Retinal pigment epithelial cell (primary cell): ENCODE measurements at regions not wholly inside any gene's neighbourhood (a gene's known extent, or its start where the extent isn't known, plus 50 kb on each side); places are given as distances from the start of the nearest gene placed in this dataset.

ENCODE experiments used
- DNase-seq: peaks from one replicate; pipeline ENCODE4 v3.0.0-alpha.2; 2010; ENCODE audit warnings: low read depth
- H3K4me3 ChIP-seq: 2 replicates; pipeline ENCODE4 v1.5.1; 2011; ENCODE audit warnings: mild to moderate bottlenecking, low read length, control low read depth, moderate library complexity
- TF ChIP-seq, protein P1 (sequence below): conservative IDR thresholded peaks from 2 replicates; pipeline ENCODE4 v1.5.1; 2011; ENCODE audit warnings: low read depth, low read length, control low read depth, inconsistent platforms

GRCh38 chr10:6770846-6771245 is 190.8 kb upstream of the PRKCQ start:
- H3K4me3 ChIP-seq = no peak overlapping the region
- TF ChIP-seq, protein P1, sequence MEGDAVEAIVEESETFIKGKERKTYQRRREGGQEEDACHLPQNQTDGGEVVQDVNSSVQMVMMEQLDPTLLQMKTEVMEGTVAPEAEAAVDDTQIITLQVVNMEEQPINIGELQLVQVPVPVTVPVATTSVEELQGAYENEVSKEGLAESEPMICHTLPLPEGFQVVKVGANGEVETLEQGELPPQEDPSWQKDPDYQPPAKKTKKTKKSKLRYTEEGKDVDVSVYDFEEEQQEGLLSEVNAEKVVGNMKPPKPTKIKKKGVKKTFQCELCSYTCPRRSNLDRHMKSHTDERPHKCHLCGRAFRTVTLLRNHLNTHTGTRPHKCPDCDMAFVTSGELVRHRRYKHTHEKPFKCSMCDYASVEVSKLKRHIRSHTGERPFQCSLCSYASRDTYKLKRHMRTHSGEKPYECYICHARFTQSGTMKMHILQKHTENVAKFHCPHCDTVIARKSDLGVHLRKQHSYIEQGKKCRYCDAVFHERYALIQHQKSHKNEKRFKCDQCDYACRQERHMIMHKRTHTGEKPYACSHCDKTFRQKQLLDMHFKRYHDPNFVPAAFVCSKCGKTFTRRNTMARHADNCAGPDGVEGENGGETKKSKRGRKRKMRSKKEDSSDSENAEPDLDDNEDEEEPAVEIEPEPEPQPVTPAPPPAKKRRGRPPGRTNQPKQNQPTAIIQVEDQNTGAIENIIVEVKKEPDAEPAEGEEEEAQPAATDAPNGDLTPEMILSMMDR = no peak
- no peak for DNase-seq

GRCh38 chr10:6769704-6770417 is 189.8 kb upstream of the PRKCQ start:
- TF ChIP-seq, protein P1 = no peak
- no peak for DNase-seq
- H3K4me3 ChIP-seq = no peak overlapping the region

DNA sequence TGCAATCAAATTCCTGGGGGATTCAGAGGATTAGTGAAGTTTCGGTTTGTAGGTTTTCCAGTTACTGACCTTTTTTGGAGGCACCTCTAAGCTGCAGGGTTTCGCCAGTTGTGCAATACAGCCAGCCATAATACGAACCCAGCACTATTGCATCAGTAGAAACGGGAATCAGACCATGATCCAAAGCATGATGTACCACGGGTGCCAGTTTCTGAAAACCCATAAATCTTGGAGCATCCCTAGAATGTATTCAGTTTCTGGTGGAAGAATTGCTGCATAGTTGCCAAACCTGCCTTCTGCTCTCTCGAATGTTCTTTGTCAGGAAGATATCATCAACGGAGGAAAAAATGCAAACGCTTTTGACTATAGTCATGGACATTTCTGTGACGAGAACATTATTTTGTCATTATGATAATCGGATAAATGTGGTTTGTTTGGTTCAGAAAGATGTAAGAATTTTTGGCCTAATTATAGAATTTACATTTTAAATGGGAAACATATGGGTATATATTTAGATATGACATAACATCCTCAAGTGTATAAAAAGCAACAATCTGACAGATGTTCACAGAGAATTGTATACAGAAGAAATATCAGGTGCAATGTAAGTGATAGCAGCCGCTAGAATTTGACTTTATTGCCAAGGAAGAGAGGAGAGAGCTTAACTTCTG is 186.2 kb upstream of the PRKCQ start:
- no peak overlapping the region for H3K4me3 ChIP-seq
- DNase-seq = no peak
- TF ChIP-seq, protein P1 = no peak

- no peak overlapping the region for H3K4me3 ChIP-seq
- no peak for DNase-seq
- TF ChIP-seq, protein P1 = no peak
These were observed 183.3 kb upstream of the PRKCQ start for GRCh38 chr10:6763423-6763822.

- TF ChIP-seq, protein P1 = no peak
- DNase-seq = no peak
- H3K4me3 ChIP-seq = no peak overlapping the region
These were observed 182.9 kb upstream of the PRKCQ start for GRCh38 chr10:6763001-6763400.

- no peak for DNase-seq
- TF ChIP-seq, protein P1 = no peak
- no peak overlapping the region for H3K4me3 ChIP-seq
These were observed 179.9 kb upstream of the PRKCQ start for GRCh38 chr10:6759961-6760360.

- no peak overlapping the region for H3K4me3 ChIP-seq
- TF ChIP-seq, protein P1 = no peak
- DNase-seq = no peak
These were observed 177.1 kb upstream of the PRKCQ start for GRCh38 chr10:6757158-6757557.
